SU-DHL-6 (cell line): ENCODE measurements at regions not wholly inside any gene's neighbourhood (a gene's known extent, or its start where the extent isn't known, plus 50 kb on each side); places are given as distances from the start of the nearest gene placed in this dataset.

ENCODE experiments used
- H2AFZ ChIP-seq: fragments of 200-600 bp; sonication (generic); 2 replicates; pipeline ENCODE4 v1.6.1; 2014; ENCODE audit warnings: low read depth, mild to moderate bottlenecking, moderate library complexity, mixed read lengths, antibody characterized with exemption, low read length; ENCODE audit not compliant: severe bottlenecking
- H3F3A ChIP-seq: fragments of 200-600 bp; shearing (Covaris generic); 2 replicates; pipeline ENCODE4 v1.6.0; 2016; ENCODE audit warnings: antibody characterized with exemption, mild to moderate bottlenecking; ENCODE audit not compliant: insufficient read depth
- H3K27ac ChIP-seq: fragments of 200-600 bp; sonication (generic); 2 replicates; pipeline ENCODE4 v1.5.1; 2016; ENCODE audit warnings: low read depth, mild to moderate bottlenecking, low read length, moderate library complexity, mixed read lengths
- H3K27me3 ChIP-seq: fragments of 200-600 bp; sonication (generic), shearing (Covaris generic); 2 replicates; pipeline ENCODE4 v1.6.0; 2014; ENCODE audit warnings: mild to moderate bottlenecking, low read length
- H3K36me3 ChIP-seq: fragments of 200-600 bp; sonication (generic); 2 replicates; pipeline ENCODE4 v1.6.1; 2014; ENCODE audit warnings: mild to moderate bottlenecking, low read length, mixed read lengths
- H3K4me2 ChIP-seq: fragments of 300-600, 200-600 bp; shearing (Covaris generic), sonication (generic); 2 replicates; pipeline ENCODE4 v1.6.0; 2014; ENCODE audit warnings: low read length, low read depth, mild to moderate bottlenecking; ENCODE audit not compliant: poor library complexity, severe bottlenecking
- H3K4me3 ChIP-seq: fragments of 200-600 bp; sonication (generic); 2 replicates; pipeline ENCODE4 v1.5.1; 2014; ENCODE audit warnings: antibody characterized with exemption, low read length, mild to moderate bottlenecking, mixed read lengths; ENCODE audit not compliant: insufficient read depth, poor library complexity, severe bottlenecking
- H3K79me2 ChIP-seq: fragments of 200-600 bp; sonication (generic); 2 replicates; pipeline ENCODE4 v1.6.1; 2014; ENCODE audit warnings: mild to moderate bottlenecking, low read length, moderate library complexity; ENCODE audit not compliant: insufficient read depth
- H3K9ac ChIP-seq: fragments of 200-600 bp; sonication (generic); 2 replicates; pipeline ENCODE4 v1.7.0; 2014; ENCODE audit warnings: mild to moderate bottlenecking, low read length
- H3K9me2 ChIP-seq: fragments of 200-600 bp; sonication (generic); replicated peaks from 2 replicates; pipeline ENCODE4 v1.6.1; 2014; ENCODE audit warnings: low read length; ENCODE audit not compliant: insufficient read depth
- H3K9me3 ChIP-seq: fragments of 200-600 bp; sonication (generic); 2 replicates; pipeline ENCODE4 v1.6.1; 2014; ENCODE audit warnings: low read length, mixed read lengths; ENCODE audit not compliant: insufficient read depth
- H4K20me1 ChIP-seq: fragments of 200-600 bp; sonication (generic); 2 replicates; pipeline ENCODE4 v1.6.1; 2014; ENCODE audit warnings: low read depth, mild to moderate bottlenecking, antibody characterized with exemption, low read length, moderate library complexity, mixed read lengths
- EZH2phosphoT487 ChIP-seq: fragments of 200-600 bp; sonication (generic), shearing (Covaris generic); conservative IDR thresholded peaks from 2 replicates; pipeline ENCODE4 v1.6.1; 2018; ENCODE audit warnings: mild to moderate bottlenecking, antibody characterized with exemption, low read length, moderate library complexity, mixed read lengths
- TF ChIP-seq, protein P1 (sequence below): fragments of 200-600 bp; sonication (generic); IDR thresholded peaks from one replicate; pipeline ENCODE4 v1.5.1; 2017; ENCODE audit warnings: antibody characterized with exemption, mild to moderate bottlenecking, low read length, moderate library complexity; ENCODE audit not compliant: insufficient read depth, poor library complexity, severe bottlenecking

GRCh38 chr11:15714641-15715399 lies 600.1 kb downstream of the INSC start:
- Histone ChIP-seq H3K79me2 (no peaks in the 10 kb centered on the region), H3K27me3 (no peaks in the 10 kb centered on the region), H3K4me2 (no peak overlapping the region), H3F3A (no peaks in the 10 kb centered on the region), H3K9me3 (no peaks in the 10 kb centered on the region), H3K4me3 (no peak overlapping the region), H4K20me1 (no peaks in the 10 kb centered on the region), H3K9ac (no peak overlapping the region), H3K36me3 (no peaks in the 10 kb centered on the region), H2AFZ (no peak overlapping the region), H3K27ac (no peak overlapping the region), H3K9me2 (no peaks in the 10 kb centered on the region)
- TF ChIP-seq, protein P1, sequence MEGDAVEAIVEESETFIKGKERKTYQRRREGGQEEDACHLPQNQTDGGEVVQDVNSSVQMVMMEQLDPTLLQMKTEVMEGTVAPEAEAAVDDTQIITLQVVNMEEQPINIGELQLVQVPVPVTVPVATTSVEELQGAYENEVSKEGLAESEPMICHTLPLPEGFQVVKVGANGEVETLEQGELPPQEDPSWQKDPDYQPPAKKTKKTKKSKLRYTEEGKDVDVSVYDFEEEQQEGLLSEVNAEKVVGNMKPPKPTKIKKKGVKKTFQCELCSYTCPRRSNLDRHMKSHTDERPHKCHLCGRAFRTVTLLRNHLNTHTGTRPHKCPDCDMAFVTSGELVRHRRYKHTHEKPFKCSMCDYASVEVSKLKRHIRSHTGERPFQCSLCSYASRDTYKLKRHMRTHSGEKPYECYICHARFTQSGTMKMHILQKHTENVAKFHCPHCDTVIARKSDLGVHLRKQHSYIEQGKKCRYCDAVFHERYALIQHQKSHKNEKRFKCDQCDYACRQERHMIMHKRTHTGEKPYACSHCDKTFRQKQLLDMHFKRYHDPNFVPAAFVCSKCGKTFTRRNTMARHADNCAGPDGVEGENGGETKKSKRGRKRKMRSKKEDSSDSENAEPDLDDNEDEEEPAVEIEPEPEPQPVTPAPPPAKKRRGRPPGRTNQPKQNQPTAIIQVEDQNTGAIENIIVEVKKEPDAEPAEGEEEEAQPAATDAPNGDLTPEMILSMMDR: no peak
- TF ChIP-seq EZH2phosphoT487: no peak

- Histone ChIP-seq H3K79me2 (no peaks in the 10 kb centered on the region), H3F3A (no peaks in the 10 kb centered on the region), H4K20me1 (no peaks in the 10 kb centered on the region), H3K4me2 (no peak overlapping the region), H3K27me3 (no peaks in the 10 kb centered on the region), H3K9ac (no peak overlapping the region), H3K9me2 (no peaks in the 10 kb centered on the region), H3K27ac (no peak overlapping the region), H2AFZ (no peak overlapping the region), H3K9me3 (no peaks in the 10 kb centered on the region), H3K4me3 (no peak overlapping the region), H3K36me3 (no peaks in the 10 kb centered on the region)
- TF ChIP-seq, protein P1: no peak
- TF ChIP-seq EZH2phosphoT487: no peak
Measured at GRCh38 chr11:15716550-15716949, 601.8 kb downstream of the INSC start.

DNA sequence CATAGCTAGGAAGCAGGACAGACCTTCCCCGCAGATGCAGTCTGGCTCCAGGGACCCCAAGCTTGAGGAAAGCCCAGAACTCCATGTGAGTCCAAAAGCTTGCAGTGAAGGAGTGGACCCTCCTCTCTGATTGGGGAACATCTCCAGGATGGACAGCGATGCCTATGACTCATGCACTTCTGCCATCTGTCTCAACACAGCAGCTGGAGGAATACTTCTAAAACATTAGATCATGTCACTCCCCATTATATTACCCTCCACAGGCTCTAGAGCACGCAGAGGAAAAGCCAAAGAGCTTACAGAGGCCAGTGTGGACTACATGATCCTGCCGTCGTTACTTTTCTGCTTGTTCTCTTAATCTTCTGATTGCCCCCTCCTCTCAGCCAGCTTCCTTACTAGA lies 605.7 kb downstream of the INSC start:
- Histone ChIP-seq H3K27ac (no peak overlapping the region), H4K20me1 (no peaks in the 10 kb centered on the region), H3K4me2 (no peak overlapping the region), H3K9ac (no peak overlapping the region), H3F3A (no peaks in the 10 kb centered on the region), H3K36me3 (no peaks in the 10 kb centered on the region), H3K9me2 (no peaks in the 10 kb centered on the region), H3K79me2 (no peaks in the 10 kb centered on the region), H2AFZ (no peak overlapping the region), H3K9me3 (no peaks in the 10 kb centered on the region), H3K4me3 (no peak overlapping the region), H3K27me3 (no peaks in the 10 kb centered on the region)
- TF ChIP-seq, protein P1: no peak
- no peak for TF ChIP-seq EZH2phosphoT487
